Forelimb muscle (tissue), 1 donor: ENCODE measurements at regions not wholly inside any gene's neighbourhood (a gene's known extent, or its start where the extent isn't known, plus 50 kb on each side); places are given as distances from the start of the nearest gene placed in this dataset.

Source experiments
- DNase-seq: peaks from one replicate; pipeline ENCODE4 v3.0.0-alpha.2; 2013; ENCODE audit warnings: low read depth

DNA sequence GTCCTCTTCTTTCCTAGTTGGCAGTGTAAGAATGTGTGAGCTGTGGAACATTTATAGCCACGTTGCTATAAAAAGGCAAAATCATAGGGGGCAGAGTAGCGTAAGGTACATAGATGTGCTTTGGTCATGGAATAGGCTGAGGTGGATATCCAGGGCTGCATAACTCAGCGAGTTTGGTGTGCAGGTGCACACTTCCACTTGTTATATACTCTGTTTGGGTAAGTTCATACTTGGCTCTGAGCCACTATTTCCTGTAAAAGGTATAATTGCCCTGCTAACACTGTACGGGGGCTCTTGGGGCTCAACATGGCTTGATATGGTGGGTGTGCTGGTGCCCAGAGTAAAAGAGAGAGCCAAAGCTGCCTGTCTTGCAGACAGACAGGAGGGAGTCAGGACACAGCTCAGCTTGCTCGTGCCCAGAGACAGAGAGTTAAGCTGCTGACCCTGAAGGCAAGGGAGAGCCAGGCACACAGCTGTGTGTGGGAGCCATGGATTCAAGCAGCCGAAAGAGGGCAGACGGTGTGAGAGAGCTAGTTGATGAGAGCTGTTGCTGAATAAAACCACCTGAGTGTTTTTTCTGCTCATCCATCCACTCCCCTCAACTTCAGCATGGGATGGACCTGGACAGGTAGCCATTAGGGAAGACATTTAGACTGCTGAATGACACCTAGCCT, 126.7 kb downstream of the DKK1 start:
- DNase-seq = no peak

DNA sequence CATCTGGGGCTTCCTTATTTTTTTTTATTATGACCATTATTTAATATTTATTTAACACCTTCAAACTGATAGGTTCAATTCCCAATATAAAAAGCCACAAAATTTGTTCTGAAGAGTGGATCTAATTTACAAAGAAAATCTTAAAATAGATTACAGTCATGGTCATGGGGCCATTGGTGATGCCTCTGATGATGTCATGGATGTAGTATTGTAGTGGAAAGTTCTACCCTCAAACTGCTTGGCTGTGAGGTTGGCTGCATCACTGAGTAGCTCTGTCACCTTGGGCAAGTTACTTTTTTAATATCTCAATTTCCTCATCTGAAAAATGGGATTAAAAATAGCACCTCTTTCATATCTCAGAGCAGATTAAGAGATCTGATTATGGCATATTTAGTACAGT, 128.5 kb downstream of the DKK1 start:
- no peak for DNase-seq

DNA sequence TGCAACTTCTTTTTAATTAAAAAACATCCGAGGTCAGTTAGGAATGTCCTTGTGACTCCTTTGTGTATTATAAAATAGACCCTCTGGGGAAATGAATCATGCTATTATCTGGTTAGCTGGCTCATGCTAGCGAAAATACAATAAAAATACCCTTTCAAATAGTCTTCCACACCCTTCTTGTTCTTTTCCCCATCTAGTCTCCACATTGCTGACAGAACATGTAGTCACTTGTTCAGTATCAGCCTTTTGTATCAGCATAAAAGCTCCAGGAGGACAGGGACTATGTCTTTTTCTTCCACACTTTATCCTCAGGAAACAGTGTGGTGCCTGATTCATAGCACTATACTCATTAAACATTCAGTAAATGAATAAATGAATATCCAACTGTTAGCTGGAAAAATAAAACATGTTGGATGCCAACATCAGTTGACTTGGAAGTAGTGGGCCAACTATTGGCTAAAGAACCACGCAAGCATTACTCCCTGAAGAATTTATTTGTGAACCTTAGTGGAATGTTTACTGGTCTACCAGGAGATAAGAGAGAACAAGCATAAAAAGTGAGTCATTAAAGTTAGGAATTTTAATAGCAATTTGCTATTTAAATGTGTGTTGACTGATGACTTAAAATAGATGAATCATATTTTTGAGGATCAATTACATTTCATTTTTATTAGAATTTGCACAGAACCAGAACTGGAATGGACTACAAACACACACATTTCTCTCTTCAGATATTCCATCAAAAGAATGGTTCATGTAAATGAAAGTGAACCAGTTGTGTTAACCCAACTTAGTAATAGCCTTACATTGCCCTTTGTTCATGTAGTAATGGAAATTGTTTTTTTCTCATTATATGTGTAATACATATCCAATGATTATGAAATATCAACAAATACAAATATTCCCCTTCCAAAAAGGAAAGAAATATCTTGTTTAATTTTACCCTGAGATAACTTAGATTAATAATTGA, 129.6 kb downstream of the DKK1 start:
- no peak for DNase-seq

DNA sequence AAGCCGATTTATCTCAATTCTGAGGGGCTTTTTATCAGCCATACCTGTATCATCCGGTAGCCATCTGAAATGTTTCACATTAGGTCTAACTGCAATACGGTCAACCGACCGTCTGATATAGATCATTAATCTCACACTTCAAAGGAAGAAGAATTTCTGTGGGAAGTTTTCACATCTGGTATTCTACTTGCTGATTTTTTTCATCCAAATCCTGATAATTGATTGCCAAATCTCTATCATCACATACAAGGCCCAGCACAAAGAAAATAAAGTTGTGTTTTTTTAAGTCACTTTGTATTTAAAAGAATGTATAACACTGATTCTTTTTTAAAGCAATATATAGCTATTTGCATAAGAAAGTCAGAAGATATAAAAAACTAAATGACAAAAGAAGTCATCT, 132.3 kb downstream of the DKK1 start:
- DNase-seq = no peak

DNA sequence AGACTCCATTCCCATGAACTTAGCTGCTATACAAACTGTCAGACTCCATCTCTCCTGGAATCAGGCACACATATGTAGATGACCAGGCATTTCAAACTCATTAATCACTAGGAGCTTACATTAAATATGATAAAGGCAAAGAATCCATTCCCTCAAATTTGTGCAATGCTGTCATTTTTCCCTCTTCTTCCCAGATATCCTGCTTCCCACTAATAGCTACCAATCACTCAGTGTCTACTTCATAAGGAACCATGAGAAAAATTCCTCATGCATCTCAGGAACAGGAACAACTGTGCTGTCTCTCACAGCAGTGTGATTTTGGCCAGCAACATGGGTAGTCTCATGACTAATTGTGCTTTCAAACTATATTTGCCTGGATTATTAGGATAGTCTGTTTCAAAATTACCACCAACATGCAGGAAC, 133.9 kb downstream of the DKK1 start:
- no peak for DNase-seq

DNA sequence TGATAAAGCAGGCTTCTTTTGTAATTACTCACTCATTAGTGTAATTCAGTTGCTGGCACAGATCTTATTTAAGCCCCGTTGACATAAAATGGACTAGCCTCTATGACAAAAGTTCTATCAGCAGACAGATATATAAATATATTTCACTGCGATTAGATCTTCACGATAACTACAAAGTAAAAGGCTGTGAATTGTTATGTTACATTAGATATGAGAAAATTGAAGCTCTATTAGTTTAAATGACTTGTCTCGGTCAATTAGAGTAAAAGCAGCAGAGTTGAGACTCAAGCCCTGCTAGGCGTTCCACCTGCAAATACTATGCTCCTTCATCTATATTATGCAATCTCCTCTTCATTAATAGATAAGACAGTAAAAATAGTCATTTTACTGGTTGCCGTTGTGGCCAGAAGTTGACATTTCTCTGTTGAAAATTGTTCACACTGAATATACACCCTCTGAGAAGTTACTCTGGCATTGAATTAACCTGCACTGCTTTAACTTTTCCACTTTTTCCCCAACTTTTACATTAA, 136.7 kb downstream of the DKK1 start:
- no peak for DNase-seq

DNA sequence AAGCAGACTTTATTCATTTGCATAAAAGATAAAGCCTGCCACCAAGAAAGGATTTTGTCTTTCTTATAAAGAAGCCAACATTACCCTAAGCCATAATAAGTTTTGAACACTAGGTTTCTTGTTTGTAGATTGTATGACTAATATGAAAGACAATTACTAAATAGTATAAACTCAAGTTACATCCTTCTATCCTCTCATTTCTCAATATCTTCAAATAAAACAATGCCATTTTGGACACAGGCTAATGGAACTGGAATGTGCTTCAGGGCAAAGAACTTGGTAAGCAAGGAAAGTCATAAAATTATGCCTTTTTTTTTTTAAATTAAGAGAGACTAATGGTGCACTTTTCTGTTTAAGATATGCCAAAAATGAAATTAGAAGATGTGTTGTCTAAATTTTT, 137.7 kb downstream of the DKK1 start:
- no peak for DNase-seq

DNA sequence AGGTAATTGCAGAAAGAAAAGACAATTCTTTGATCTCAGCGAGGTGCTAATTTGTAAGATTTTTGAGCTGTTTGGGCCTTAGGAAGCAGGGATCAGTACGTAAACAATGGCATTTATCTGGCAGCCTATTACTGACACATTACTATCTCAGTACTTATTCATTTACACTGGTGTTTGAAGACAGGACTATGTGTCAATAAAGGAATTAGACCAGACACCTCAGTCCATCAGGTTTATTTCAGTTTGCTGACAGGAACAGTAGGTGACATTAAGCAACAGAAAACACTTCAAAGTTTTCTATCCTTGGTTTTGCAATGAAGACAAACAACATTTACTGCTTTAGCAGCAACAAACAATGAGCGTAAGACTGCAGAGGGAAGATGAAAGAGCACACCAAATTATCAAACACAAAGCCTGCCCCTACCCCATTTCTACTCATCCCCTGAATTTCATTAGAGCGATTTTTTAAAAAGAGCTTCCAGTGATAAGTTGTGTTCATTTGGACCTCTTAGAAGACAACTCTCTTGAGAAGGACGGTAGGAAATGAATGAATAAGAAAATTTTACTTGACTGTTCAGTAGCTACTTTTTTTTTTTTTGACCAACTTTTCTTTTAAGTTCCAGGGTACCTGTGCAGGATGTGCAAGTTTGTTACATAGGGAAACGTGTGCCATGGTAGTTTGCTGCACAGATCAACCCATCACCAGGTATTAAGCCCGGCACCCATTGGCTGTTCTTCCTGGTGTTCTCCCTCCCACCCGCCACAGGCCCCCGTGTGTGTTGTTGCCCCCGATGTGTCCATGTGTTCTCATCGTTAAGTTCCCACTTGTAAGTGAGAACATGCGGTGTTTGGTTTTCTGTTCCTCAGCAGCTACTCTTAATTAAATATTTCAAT, 138.8 kb downstream of the DKK1 start:
- no peak for DNase-seq

DNA sequence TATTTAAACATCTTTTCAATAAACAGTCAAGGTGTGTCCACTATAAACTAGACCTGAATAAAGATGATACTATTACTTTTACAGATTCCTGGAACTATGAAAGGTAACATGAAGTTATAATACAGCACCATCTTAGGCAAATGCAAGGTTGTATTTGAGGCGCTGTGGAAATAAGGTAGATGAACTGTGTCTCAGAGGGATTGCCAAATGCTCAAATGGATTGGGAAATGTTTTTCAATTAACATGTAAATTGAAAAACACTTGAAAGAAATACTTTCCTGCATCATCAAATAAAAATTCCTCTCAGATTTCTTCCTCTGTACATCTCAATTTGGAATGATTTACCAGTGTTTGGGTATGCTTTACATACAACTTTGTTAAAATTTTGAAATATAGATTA, 139.4 kb downstream of the DKK1 start:
- no peak for DNase-seq

DNA sequence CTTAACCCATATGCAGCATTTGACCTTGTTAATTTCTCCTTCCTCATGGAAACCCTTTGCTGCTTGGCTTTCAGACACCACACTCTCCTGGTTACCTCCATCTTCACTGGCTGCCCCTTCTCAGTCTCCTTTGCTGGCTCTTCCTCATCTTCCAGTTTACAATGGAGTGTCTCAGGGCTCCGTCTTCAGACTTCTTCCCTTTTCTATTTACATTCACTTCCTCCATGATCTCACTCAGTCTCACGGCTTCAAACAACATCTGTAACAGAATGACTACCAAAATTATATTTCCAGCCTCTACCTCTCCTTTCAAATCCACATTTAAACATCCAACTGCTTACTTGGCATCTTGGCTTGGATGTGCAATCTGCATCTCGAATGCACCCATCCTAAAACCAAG, 140.4 kb downstream of the DKK1 start:
- DNase-seq = no peak

DNA sequence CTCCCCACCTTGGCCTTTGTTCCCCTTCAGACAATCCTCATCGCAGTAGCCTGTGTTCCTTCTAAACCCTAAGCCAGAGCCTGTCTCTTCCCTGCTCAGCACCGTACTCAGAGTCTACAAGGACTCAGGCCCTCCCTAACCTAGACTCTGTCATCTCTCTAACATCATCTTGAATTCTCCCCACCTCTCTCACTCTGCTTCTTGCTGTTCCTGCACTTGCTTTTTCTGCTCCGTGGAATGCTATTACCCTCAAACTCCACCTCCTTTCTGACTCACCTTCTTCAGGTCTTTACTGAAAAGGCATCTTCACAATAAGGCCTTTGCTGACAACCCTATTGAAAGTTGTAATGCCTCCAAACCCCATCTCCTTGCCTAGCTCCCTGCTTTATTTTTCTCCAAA, 141.0 kb downstream of the DKK1 start:
- no peak for DNase-seq

DNA sequence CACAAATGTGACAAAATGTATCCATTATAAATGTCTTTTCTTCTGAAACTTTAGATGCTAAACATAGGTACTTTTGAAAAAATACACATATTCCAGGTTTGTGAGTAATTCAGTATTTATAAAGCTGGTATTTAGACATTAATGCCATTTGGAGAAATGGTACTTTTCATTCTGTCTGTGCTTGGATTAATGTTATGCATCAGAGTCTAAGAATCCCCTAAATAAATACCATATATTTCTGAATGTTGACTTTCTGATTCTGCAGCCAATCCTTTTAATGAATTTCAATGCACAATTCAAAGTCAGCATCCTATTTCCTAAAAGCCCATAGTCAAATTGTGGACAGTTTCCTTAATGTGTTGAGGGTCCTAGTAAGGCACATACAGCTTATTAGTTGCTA, 145.0 kb downstream of the DKK1 start:
- DNase-seq = no peak

DNA sequence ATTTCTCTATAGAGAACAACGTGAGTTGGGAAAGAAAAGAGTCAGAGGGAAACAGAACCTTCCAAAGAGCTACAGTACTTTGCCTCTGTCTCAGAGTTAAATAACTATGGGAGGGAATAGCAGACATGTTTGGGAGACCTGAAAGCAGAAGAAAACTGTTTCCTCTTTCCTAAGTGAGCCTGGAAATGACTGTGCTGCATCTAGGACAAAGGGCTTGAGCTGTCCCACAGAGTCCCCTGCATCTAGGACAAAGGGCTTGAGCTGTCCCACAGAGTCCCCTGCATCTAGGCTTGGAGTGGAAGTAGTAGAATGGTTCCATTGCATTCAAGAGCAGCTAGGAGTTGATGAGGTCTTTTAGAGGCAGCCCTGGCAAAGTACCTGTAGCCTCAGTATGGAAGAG, 149.7 kb downstream of the DKK1 start:
- no peak for DNase-seq

DNA sequence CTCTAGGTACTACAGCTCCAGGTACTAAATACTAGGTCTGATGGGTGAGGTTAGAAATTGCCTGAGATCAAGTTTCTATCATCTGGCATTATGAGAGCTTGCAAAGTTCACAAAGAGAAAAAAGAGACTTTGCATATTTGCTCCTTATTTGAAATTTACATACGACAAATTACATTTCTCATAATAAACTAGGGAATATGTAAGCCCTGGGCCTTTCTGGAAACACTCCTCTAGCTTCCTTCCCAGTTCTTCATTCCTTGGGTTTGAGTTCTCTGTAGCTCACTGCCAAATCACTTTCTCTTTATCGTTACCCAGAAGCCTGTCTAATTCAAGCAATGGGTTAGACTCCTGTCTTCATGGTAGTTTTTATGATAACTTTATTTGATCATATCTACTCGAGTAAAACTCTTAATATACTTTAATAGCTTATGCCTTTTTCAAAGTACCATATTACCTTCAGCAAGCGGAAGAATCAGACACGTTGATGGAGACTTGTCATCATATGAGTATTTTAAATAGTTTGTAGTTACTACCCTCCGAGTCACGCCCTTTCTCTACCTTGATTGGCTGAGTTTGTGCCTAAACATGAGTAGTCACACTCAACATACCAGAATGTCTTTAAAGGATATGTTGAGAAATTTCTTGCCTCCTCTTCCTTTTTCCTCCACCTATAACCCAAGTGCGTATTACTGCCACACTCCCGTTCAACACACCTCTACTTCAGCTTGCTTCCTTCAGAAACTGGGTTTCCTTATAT, 150.5 kb downstream of the DKK1 start:
- DNase-seq = no peak

DNA sequence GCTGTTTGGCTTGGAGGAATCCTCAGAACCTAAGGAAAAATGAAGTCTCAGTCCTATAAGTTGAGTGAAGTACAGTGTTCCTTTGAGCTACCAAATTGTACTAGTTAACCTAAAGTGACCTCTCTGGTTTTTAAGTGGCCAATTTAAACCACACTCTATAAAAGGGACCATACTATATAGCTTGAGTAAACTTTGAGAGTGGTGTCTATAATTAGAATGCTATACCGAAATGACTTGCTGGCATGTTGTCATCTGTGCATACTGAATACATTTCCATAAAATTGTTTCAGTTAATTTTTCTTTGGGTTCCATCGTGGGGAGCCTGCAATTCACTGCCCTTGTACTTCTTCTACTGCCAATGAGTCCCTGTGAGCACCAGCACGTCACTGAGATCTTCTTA, 151.1 kb downstream of the DKK1 start:
- DNase-seq = no peak

DNA sequence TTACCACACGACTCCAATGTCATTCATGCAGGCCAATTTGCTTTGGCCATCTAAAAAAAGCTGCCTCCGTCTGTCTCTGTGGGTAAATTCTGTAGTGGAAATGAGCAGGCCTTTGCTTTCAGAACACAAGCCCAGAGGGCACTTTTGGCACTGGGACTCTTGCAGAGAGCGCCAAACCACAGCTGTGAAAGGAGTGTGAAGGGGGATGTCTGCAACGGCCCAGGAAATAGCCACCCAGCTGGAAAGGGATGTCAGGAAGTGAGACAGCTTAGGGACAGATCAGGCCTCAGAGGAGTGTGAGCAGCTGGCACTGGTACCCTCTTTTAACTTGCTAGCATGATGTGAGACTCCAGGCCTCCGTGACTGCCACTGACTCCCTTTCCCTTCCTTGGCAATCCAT, 152.4 kb downstream of the DKK1 start:
- DNase-seq = no peak

DNA sequence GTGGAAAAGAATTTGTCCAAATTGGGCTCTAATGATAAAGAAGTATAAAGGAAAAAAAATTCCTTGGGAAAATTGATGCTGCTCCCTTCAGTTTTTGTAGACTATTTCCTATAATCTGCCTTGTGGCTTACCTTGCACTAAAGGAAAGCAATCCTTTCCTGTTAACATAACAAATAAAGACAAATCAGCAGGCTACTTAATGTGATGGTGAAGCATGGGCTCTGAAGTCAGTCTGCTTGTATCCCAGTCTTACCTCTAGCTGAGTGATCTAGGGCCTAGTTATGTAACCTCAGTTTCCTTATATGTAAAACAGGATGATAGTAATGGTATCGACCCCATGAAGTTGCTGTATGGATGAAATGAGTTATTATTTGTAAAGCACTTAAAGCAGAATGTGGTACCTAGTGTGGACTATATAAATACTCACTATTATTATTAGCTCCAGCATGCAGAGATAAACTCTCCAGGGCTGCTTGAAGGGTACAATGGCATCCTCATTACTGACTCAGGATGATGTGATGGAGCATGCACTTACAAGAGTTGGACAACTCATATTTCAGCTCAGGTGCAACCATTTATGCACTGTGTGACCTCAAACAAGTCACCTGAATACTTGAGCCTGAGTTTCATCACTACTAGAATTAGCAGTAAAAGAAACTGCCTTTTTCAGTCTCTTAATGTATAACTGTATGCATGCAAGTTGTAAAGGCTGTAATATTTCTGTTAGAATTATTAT, 156.1 kb downstream of the DKK1 start:
- no peak for DNase-seq

DNA sequence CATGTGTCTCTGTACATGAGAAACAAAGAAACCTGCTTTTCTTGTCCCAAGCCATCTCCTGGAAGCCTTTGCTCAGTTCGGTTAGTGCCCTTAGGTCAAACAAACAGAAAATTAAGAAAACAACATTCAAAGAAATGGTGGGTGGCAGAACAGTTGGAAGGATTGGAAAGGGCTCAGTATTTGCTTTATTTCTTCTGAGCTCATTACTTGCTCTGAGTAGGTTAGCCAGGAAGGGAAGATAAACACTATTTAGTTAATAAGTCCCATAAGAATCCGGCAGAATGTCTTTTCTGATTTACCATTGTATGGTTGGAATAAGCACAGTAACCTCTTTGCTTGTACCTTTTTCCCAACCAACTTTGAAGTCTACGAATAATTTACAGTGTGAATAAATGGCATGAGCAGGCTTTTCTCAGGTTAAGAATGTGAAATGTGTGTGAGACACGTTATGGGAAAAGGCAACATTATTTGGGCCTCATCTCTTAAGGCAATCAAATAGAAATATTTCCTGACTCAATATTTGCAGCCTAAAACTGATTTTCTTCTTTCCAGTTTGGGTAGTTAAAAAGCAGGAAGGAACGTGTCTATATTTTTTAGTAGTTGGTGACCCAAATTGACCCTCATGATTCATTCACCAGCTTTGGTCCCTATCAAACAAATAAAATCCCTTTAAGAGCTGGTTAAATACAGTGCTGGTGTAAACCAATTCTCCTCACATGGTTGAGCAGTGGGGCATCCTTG, 158.5 kb downstream of the DKK1 start:
- no peak for DNase-seq

DNA sequence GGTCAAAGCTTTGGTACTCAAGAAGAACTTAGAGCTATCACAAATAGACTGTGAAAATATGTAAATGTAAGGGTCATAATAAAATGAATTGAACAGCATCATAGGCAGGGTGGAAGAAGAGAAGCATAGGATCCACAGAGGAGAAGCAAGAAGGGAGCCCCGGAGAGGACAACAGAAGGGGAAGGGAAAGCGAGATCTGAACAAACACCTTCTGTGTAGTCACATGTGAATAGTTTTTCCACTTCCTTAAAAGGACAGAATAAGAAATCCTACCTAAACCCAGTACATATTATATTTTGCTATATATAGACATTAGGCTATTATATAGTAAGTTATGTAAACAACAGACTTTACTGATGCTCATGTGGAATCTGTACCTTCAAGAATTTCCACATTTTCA, 160.2 kb downstream of the DKK1 start:
- DNase-seq = no peak

DNA sequence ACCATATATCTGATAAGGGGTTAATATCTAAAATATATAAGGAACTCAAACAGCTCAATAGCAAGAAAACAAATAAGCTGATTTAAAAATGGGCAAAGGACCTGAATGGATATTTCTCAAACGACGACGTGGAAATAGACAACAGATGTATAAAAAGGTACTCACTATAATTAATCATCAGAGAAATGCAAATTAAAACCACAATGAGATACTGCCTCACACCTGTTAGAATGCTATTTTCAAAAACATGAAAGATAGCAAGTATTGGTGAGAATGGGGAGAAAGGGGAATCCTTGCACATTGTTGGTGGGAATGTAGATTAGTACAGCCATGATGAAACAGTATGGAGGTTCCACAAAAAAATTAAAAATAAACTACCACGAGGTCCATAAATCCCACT, 163.2 kb downstream of the DKK1 start:
- no peak for DNase-seq
